GM18870 (cell line): ENCODE measurements at regions not wholly inside any gene's neighbourhood (a gene's known extent, or its start where the extent isn't known, plus 50 kb on each side); places are given as distances from the start of the nearest gene placed in this dataset.
"Not testable (repeated sequence)": the region's sequence is repeated elsewhere in the genome, so short reads cannot be mapped to it uniquely, and the experiment has no call there.

ENCODE experiments used
- ATAC-seq: cut with Tn5 transposase; IDR thresholded peaks from one replicate; pipeline ENCODE4 v1.9.1; 2021; ENCODE audit warnings: moderate library complexity; ENCODE audit not compliant: unreplicated experiment

DNA sequence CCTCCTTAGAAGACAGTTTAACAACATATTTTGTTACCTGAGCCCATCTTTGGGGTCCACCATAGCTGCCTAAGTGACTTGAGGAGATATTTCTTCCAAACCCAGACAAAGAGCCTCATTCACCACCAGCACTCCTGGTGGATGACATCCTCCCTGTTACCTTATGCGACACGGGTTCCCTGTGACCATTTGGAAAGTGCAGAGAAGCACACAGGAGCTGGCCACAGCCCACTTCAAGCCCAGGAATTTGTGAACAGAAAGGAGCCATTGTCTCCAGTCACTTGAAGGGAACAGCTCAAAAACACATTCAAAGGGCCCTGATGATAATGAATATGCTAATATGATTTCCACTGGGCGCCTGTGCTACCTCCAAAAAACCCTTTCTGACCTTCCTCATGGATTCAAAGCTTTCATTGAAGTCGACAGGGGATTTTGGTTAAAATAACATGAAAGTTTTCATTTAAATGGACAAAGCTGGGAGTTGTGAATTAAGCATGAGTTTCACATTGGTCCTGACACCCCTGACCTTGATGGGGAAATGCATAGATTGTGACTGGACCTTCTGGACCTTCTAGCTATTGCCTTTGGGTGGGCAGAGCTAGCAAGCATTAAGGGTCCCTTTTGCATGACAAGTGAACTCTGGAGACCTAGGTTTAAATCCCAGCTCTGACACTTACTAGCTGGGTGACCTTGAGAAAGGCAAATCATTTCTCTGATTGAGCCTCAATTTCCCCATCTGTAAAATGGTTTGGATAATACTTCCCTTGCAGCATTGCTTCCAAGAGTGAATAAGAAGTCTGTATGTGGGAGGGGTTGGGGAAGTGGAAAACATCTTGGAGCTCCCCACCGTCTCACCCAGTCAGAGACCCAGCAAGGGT is 83.3 kb upstream of the SIRPA start:
- ATAC-seq: no peak

GRCh38 chr20:1810926-1811620 is 84.1 kb upstream of the SIRPA start:
- ATAC-seq: no peak

GRCh38 chr20:1810572-1810925 is 84.7 kb upstream of the SIRPA start:
- ATAC-seq: no peak

GRCh38 chr20:1809611-1810510 is 85.3 kb upstream of the SIRPA start:
- ATAC-seq: no peak

GRCh38 chr20:1809131-1809572 is 86.1 kb upstream of the SIRPA start:
- ATAC-seq: no peak

GRCh38 chr20:1808101-1808500 is 87.1 kb upstream of the SIRPA start:
- no peak for ATAC-seq

DNA sequence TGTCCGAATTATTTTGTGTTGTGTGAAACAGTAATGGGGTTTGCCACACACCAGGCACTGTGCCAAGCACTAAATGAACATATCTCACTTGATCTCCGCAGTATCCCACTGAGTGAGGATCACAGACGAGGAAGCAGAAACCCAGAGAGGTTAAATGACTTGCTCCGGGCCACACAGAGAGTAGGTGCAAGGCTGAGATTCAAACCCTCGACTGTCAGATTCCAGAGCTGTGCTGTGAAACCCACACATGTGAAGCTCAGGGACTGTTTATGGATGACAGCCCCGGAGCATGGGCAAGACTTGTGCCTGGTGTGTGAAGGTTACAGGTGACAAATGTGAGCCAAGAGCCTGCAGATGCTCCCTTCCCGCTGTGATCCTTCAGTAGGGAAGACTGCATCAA is 87.8 kb upstream of the SIRPA start:
- ATAC-seq: no peak

DNA sequence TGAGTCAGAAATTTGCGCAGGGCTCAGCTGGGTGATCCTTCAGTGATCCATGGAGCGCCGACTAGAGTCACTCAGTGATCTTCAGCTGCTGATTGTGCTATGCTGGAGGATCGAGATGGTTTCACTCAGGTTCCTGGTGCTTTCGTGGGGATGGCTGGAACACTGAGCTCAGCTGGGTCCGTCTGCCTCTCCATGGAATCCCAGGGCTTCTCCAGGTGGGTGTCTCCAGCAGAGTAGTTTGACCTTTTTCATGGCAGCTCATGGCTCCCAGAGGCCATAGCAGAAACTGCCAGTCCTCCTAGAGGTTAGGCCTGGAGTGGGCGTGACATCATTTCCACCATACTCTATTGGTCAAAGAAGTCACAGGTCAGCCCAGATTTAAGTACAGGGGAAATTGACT is 88.8 kb upstream of the SIRPA start:
- no peak for ATAC-seq

- ATAC-seq: no peak
Observed at GRCh38 chr20:1805816-1806215, 89.4 kb upstream of the SIRPA start.

DNA sequence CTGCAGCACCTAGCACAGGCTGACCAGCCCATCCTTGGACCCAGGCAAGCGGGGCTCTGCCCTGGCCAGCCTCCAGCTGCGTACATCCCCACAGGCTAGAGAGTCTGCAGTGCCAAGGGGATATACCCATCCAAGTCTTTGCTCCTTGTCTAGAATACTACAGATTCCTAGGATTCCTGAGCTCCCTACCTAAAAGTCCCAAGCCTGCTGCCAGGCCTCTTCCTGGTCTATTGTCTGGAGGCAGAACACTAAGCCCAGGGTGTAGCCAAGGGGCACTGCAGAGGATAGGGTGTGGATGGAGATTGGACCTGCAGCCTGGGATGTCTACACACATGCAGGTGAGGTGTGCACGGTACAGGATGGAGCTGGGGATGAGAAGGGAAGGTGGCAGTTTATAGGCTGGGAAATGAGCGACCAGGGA is 90.0 kb upstream of the SIRPA start:
- ATAC-seq: no peak

GRCh38 chr20:1804554-1804956 is 90.7 kb upstream of the SIRPA start:
- ATAC-seq: no peak

DNA sequence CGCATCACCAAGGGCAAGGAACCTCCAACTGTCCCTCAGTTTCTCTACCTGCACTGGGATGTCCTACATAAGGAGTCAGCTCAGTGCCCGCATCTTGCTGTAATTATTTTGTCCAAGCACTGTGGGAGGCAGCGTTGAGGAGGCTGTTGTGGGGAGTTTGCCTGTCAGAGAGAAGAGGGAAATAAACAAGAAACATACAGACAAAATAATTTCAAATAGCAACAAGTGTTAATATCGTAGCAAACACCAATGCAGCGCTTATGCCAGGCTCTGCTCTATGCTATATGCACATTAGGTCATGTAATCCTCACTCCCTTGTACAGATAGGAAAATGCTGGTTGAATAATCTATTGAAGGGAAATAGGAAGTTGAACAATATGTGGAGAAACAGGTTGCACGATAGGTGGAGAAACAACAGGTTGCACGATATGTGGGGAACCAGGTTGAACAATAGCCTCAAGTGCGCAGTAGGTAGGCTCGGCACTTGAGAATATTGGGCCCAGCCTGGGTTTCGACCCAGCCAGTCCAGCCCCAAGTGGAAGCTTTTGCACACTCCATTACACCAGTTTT is 91.2 kb upstream of the SIRPA start:
- ATAC-seq: no peak

GRCh38 chr20:1803061-1803931 is 91.9 kb upstream of the SIRPA start:
- ATAC-seq: no peak

GRCh38 chr20:1802385-1803060 is 92.7 kb upstream of the SIRPA start:
- ATAC-seq: no peak

- no peak for ATAC-seq
Observed at GRCh38 chr20:1801929-1802306, 93.3 kb upstream of the SIRPA start.

DNA sequence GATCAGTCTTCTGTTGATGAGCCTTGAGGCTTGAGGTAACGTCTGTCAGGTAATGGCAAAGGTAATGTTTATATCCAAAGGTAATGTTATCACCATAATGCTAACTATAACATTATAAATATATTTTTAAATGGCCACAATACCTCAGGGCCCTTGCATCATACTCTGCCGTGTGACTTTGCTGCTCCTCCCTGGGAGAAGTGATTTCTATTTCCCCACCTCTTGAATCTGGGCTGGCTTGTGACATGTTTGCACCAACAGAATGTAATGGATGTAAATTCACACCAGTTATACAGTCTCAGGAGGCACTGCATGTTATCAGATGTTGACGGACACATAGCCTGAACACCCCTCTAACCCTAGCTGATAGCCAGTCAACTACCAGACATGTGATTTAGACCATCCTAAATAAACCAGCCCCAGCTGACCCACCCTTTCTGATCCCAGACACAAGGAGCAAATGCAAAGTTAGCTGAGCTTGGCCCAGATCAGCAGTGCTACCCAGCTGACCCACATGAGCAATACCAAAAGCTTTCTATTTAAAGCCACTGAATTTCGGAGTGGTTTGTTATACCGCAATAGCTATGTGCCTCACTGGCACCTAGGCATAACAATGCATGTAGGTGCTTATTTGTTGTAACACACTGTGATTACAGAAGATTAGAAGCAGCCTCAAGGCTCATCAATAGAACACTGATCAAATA is 93.8 kb upstream of the SIRPA start:
- no peak for ATAC-seq

- ATAC-seq: no peak
Observed at GRCh38 chr20:1800777-1801176, 94.4 kb upstream of the SIRPA start.

DNA sequence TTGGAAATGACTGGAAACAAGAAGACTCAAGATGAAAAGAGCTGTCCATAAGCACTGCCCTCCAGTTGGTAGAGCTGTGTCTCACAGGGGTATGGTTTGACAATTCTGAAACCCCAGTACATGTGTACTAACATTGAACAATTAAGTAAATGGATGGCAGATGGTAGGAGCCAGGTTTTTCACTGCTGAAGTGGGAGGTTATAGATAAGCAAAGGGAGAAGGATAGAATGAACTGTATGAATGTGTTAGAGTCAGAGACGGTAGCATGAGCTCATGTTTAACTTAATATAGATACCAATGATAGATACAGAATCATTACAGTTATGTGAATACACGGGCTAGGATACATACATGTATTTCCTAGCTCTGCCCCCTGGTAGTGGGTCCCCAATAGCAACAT is 95.0 kb upstream of the SIRPA start:
- ATAC-seq: no peak

DNA sequence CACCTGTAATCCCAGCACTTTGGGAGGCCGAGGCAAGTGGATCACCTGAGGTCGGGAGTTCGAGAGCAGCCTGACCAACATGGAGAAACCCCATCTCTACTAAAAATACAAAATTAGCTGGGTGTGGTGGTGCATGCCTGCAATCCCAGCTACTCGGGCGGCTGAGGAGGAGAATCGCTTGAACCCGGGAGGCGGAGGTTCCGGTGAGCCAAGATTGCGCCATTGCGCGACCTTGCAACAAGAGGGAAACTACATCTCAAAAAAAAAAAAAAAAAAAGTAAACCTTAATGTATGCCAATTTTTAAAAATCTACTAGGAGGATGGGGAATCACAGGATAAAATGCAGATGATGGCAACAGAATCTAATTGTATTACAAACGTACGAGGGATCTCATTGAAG is 95.5 kb upstream of the SIRPA start:
- ATAC-seq: not testable (repeated sequence)
